NOMO-1 treated with DMSO at 0.1 percent for 48 hours (cell line): ENCODE measurements at regions not wholly inside any gene's neighbourhood (a gene's known extent, or its start where the extent isn't known, plus 50 kb on each side); places are given as distances from the start of the nearest gene placed in this dataset.

ENCODE experiments used
- DNase-seq: peaks from one replicate; lab custom pipeline; 2025; ENCODE audit not compliant: unreplicated experiment; lab: John Stamatoyannopoulos, UW

GRCh38 chr2:238963161-238963970, 115.5 kb downstream of the TWIST2 start:
- no peak for DNase-seq

DNA sequence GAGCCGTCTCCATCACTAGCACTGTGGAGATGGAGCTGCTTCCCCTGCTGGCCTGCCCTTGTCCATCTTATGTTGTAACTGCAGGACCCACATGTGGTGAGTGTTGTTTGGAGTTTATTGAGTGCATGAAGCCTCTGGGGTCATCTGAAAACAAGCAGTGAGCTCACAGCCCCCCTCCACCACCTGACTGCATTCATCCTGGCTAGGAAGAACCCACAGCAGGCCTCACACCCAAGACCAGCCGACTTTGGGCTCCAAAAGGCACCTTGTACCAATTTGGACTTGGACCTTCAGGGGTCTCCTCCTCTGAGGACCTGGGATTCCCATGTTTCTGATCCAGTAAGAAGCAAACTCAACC, 116.1 kb downstream of the TWIST2 start:
- no peak for DNase-seq

GRCh38 chr2:238964544-238965067, 116.7 kb downstream of the TWIST2 start:
- no peak for DNase-seq

DNA sequence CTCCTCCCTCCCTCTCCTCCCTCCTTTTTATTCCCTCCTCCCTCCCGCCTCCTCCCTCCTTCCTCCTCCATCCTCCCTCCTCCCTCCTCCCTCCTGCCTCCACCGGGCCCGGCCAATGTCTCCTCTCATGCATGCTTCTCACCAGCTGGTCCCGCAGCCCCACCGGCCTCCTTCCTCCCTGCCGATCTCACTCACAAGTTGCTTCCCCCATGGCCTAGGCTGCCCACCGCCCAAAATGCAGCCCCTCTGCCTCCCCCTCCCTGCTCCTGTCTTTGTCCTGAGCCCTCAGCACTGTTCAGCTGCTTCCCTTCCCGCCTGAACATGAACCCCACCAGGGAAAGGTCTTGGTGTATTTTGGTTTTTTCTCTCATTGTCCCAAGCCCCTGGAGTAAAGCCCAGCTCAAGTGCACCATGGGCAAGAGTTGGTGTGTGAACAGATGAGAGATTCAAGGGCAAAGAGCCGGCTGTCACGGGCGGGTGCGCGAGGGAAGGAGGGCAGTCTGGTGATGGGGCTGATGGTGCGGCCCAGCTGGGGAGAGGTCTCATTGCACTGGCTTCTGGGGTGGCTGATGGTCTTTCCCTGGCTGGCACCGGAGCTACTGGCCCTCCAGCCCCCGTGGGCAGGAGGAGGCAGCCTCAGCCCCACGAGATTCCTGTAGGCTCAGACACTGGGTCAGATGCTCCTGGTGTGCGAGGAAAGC, 117.6 kb downstream of the TWIST2 start:
- DNase-seq, result no peak

DNA sequence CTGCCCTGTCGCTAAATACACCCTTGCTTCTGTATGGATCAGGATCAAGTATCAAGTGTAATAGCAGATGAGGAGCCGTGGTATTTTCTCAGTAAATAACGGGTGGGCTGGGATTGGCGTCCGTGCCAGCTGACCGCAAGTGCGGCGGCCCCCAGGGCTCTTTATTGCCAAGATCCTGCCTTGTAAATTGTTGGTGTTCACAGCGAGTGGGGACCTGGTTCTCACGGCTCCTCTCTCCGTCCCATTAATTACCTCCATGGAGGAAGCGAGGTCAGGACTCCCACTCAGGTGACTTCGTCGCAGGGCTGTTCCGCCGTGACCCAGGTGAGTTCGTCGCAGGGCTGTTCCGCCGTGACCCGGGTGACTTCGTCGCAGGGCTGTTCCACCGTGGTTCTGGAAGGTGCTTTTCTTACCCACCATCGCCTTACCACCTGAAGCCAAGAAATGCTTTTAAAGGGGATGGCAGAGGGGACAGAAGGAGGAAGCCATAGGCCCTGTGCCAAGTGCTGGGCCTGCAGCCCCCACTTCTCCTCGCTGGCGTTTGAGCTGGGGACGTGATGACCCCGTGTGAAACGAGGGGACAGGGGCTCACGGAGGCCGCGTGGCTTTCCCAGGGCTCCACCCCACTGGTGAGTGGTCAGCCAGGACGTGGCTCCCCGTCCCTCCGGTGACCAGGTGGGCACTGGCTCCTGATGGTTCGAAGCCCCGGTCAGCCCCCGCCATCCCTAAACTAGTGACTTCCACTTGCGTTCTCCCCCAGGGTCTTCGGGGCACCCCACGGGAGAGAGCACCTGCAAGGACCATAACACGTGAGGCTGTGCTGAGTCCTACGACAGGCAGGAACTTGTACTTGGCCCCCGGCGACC, 118.4 kb downstream of the TWIST2 start:
- no peak for DNase-seq

GRCh38 chr2:238967031-238967977, 119.4 kb downstream of the TWIST2 start:
- no peak for DNase-seq

- DNase-seq, result no peak
Measured at GRCh38 chr2:238967978-238968360, 120.1 kb downstream of the TWIST2 start.

- no peak for DNase-seq
Measured at GRCh38 chr2:238968616-238969384, 120.9 kb downstream of the TWIST2 start.

- no peak for DNase-seq
Measured at GRCh38 chr2:238969857-238970256, 122.0 kb downstream of the TWIST2 start.

DNA sequence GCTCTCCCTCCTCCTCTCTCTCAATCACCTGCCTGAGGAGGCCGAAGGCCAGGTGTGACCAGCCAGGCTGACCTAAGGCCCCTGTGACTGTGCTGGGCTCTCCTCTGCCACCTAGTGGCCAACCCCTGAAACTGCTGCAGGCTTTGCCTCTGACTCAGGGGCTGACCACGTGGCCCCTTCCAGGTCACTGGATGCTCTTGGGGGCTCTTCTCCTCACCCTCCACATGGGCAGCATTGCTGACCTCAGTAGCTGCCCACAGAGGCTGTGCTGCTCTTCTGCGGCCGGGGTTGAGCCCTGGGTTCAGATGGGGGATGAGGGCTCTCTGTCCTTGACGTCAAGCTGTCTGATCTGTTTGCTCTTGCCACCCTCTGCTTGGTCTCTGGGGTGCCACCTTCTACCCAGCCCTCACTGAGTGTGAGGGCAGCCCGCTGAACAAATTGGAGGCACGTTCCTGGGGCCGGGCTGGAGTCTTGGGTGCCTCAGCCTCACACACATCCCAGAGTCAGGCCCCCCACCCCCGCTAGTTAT, 122.7 kb downstream of the TWIST2 start:
- peak; percentile 11 for DNase-seq

DNA sequence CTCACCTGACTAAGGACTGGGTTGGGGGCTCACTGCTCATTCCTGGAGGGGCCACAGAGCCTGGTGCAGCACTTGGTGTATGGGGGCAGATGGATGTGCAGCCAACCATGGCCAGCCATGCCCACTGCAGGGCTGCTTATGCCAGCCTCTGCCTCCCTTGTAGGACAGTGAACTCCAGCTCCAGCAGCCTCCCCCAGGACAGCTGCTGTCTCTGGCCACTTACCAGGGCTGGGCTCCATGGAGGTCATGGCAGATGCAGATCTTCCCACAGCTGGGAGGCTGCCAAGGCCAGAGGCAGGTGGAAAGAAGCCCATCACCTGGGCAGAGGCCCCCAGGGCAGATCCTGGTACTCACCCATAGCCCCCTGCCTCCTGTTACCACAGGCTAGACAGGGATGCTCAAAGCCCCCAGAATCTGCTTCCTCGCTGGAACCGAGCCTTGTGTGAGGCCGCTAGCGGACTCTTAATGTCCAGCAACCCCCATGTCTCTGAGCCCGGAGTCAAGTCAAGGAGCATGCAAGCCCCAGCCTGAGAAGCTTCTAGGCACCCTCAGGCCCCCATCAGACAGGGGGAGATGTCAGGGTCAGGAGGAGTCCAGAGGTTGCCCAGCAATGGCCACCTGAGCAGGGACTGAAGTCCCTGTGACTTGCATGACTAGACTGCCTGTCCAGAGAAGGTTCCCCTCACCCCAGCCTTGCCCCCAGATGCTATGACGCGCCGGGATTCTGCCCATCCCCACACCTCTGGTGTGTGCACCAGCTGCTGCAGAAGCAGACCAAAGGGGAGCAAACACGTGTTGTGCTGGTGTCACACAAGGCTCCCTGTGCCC, 123.6 kb downstream of the TWIST2 start:
- no peak for DNase-seq

DNA sequence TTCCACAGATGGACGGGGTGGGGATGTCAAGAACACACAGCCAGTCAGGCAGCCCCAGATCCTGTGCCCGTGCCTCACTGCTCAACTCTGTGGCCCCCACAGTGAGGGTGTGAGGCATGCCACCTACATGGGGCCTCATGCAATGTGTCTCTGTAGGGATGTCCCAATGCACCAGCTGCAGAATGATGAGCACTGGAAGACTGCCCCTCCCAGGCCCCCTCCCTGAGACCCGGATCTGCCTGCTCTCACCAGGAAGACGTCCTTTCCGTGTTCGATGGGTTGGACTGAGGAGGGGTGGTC, 124.2 kb downstream of the TWIST2 start:
- no peak for DNase-seq

GRCh38 chr2:238973038-238973739, 125.3 kb downstream of the TWIST2 start:
- no peak for DNase-seq

- no peak for DNase-seq
Measured at GRCh38 chr2:238974081-238974480, 126.2 kb downstream of the TWIST2 start.

GRCh38 chr2:238974501-238975166, 126.7 kb downstream of the TWIST2 start:
- DNase-seq, result no peak

DNA sequence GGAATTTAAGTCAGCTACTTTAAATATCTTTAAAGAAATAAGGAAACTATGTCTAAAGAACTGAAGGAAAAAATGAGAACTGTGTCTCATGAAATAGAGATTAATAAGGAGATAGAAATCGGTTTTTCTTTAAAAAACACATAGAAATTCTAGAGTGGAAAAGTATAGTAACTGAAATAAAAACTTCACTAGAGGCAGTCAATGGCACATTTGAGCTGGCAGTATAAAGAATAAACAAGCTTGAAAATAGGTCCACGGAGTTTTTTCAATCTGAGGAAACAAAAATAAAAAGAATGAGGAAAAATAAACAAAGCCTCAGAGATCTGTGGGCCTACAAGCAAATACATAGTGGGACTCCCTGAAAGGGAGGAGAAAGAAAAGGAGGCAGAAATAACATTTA, 127.5 kb downstream of the TWIST2 start:
- DNase-seq, result no peak

GRCh38 chr2:238978497-238978896, 130.6 kb downstream of the TWIST2 start:
- no peak for DNase-seq

GRCh38 chr2:238979636-238980035, 131.8 kb downstream of the TWIST2 start:
- DNase-seq, result no peak
